GM23338 (cell line): ENCODE measurements at regions not wholly inside any gene's neighbourhood (a gene's known extent, or its start where the extent isn't known, plus 50 kb on each side); places are given as distances from the start of the nearest gene placed in this dataset.

Experiments used
- ATAC-seq: fragments of 200-7000 bp; cut with Tn5 transposase; 3 replicates; pipeline ENCODE4 v1.9.1; 2020
- DNase-seq: peaks from one replicate; pipeline ENCODE4 v3.0.0-alpha.2; 2015; ENCODE audit warnings: low spot score
- H2AFZ ChIP-seq: fragments of 200-600 bp; sonication (generic); 2 replicates; pipeline ENCODE4 v1.8.0; 2016; ENCODE audit warnings: antibody characterized with exemption, mild to moderate bottlenecking, moderate library complexity
- H3F3A ChIP-seq: fragments of 200-600 bp; sonication (generic); replicated peaks from 2 replicates; pipeline ENCODE4 v1.8.0; 2017; ENCODE audit warnings: antibody characterized with exemption, mixed run types, low read depth
- H3K27ac ChIP-seq: fragments of 200-600 bp; sonication (generic); 2 replicates; pipeline ENCODE4 v1.6.1; 2016; ENCODE audit warnings: low read depth
- H3K27me3 ChIP-seq: fragments of 200-600 bp; sonication (generic); 2 replicates; pipeline ENCODE4 v1.8.0; 2016; ENCODE audit warnings: mild to moderate bottlenecking, mixed run types, moderate library complexity; ENCODE audit not compliant: insufficient read depth
- H3K36me3 ChIP-seq: fragments of 200-600 bp; sonication (generic); 2 replicates; pipeline ENCODE4 v1.8.0; 2016; ENCODE audit warnings: mild to moderate bottlenecking; ENCODE audit not compliant: insufficient read depth
- H3K4me1 ChIP-seq: fragments of 200-600 bp; sonication (generic); 2 replicates; pipeline ENCODE4 v1.8.0; 2016; ENCODE audit warnings: mild to moderate bottlenecking, moderate library complexity; ENCODE audit not compliant: insufficient read depth
- H3K4me2 ChIP-seq: fragments of 200-600 bp; sonication (generic); 2 replicates; pipeline ENCODE4 v1.7.1; 2017; ENCODE audit warnings: mixed run types
- H3K4me3 ChIP-seq: fragments of 200-600 bp; sonication (generic); 2 replicates; pipeline ENCODE4 v1.6.1; 2016; ENCODE audit warnings: mixed run types
- H3K79me2 ChIP-seq: fragments of 200-600 bp; sonication (generic); replicated peaks from 2 replicates; pipeline ENCODE4 v1.8.0; 2017; ENCODE audit warnings: mild to moderate bottlenecking; ENCODE audit not compliant: insufficient read depth
- H3K9me2 ChIP-seq: fragments of 200-600 bp; sonication (generic); 2 replicates; pipeline ENCODE4 v1.8.0; 2017; ENCODE audit not compliant: insufficient read depth
- H4K20me1 ChIP-seq: fragments of 200-600 bp; sonication (generic); replicated peaks from 2 replicates; pipeline ENCODE4 v1.8.0; 2017; ENCODE audit warnings: mild to moderate bottlenecking; ENCODE audit not compliant: insufficient read depth
- H3K27ac Mint-ChIP-seq: 2 replicates; pipeline ENCODE4 v1.8.0; 2020; ENCODE audit warnings: inconsistent platforms, mild to moderate bottlenecking, moderate library complexity, mixed read lengths
- H3K27me3 Mint-ChIP-seq: 3 replicates; pipeline ENCODE4 v1.8.0; 2022; ENCODE audit warnings: low read depth, mild to moderate bottlenecking, moderate library complexity, mixed read lengths, inconsistent platforms; ENCODE audit not compliant: insufficient read depth, poor library complexity
- H3K36me3 Mint-ChIP-seq: 3 replicates; pipeline ENCODE4 v1.8.0; 2021; ENCODE audit warnings: low read depth, mild to moderate bottlenecking, inconsistent platforms, moderate library complexity, mixed read lengths
- H3K4me1 Mint-ChIP-seq: 3 replicates; pipeline ENCODE4 v1.8.0; 2020; ENCODE audit warnings: mild to moderate bottlenecking, inconsistent platforms, mixed read lengths
- H3K4me3 Mint-ChIP-seq: 3 replicates; pipeline ENCODE4 v1.8.0; 2021; ENCODE audit warnings: moderate library complexity, mild to moderate bottlenecking, inconsistent platforms, mixed read lengths
- H3K9me3 Mint-ChIP-seq: 3 replicates; pipeline ENCODE4 v1.8.0; 2020; ENCODE audit warnings: moderate library complexity, mild to moderate bottlenecking, inconsistent platforms, mixed read lengths
- EZH2phosphoT487 ChIP-seq: fragments of 200-600 bp; sonication (generic); IDR thresholded peaks from one replicate; pipeline ENCODE4 v1.8.1; 2018; ENCODE audit warnings: antibody characterized with exemption; ENCODE audit not compliant: unreplicated experiment
- NANOG ChIP-seq: IDR thresholded peaks from 2 replicates; pipeline ENCODE4 v1.6.1; 2016; ENCODE audit warnings: antibody characterized with exemption, borderline replicate concordance
- ZNF114 ChIP-seq: fragments of 250-450 bp; sonication (Bioruptor Pico); IDR thresholded peaks from 2 replicates; pipeline ENCODE4 v1.5.0; 2020; ENCODE audit warnings: mild to moderate bottlenecking, moderate library complexity
- TF ChIP-seq, protein P1 (sequence below): fragments of 250-450 bp; sonication (Bioruptor Pico); IDR thresholded peaks from 2 replicates; pipeline ENCODE4 v1.5.0; 2020; ENCODE audit warnings: mild to moderate bottlenecking, moderate library complexity
- TF ChIP-seq, protein P2 (sequence below): IDR thresholded peaks from 2 replicates; pipeline ENCODE4 v1.6.1; 2016; ENCODE audit warnings: antibody characterized with exemption
- TF ChIP-seq, protein P3 (sequence below), 2 experiments: fragments of 200-600 bp in 1 of 2; sonication (generic) in 1 of 2; conservative IDR thresholded peaks; 2 replicates each; pipeline versions ENCODE4 v1.5.1 to v1.6.1; 2016 to 2017; ENCODE audit warnings: antibody characterized with exemption in 2 of 2, low read depth in 2 of 2, mild to moderate bottlenecking in 2 of 2, moderate library complexity in 1 of 2

DNA sequence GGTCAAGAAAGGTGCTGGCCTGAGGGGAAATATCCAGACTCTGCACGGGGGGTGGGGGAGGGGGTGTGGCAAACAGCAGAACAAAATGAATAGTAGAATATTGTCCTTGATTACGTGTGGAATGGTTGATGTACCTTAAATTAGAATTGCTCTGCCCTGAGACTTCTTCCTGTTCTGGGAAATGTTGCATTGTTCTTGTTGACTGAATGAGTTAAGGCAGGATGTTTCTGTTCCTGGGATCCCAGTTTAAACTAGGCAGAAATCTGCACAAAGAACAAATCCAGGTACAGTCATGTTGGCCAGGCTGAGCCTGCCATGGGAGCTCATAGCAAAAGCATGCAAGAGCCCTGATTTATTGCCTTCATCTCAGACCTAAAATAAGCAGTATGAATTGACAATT is 558.7 kb upstream of the VSTM2A start (continued):
- TF ChIP-seq, protein P1, sequence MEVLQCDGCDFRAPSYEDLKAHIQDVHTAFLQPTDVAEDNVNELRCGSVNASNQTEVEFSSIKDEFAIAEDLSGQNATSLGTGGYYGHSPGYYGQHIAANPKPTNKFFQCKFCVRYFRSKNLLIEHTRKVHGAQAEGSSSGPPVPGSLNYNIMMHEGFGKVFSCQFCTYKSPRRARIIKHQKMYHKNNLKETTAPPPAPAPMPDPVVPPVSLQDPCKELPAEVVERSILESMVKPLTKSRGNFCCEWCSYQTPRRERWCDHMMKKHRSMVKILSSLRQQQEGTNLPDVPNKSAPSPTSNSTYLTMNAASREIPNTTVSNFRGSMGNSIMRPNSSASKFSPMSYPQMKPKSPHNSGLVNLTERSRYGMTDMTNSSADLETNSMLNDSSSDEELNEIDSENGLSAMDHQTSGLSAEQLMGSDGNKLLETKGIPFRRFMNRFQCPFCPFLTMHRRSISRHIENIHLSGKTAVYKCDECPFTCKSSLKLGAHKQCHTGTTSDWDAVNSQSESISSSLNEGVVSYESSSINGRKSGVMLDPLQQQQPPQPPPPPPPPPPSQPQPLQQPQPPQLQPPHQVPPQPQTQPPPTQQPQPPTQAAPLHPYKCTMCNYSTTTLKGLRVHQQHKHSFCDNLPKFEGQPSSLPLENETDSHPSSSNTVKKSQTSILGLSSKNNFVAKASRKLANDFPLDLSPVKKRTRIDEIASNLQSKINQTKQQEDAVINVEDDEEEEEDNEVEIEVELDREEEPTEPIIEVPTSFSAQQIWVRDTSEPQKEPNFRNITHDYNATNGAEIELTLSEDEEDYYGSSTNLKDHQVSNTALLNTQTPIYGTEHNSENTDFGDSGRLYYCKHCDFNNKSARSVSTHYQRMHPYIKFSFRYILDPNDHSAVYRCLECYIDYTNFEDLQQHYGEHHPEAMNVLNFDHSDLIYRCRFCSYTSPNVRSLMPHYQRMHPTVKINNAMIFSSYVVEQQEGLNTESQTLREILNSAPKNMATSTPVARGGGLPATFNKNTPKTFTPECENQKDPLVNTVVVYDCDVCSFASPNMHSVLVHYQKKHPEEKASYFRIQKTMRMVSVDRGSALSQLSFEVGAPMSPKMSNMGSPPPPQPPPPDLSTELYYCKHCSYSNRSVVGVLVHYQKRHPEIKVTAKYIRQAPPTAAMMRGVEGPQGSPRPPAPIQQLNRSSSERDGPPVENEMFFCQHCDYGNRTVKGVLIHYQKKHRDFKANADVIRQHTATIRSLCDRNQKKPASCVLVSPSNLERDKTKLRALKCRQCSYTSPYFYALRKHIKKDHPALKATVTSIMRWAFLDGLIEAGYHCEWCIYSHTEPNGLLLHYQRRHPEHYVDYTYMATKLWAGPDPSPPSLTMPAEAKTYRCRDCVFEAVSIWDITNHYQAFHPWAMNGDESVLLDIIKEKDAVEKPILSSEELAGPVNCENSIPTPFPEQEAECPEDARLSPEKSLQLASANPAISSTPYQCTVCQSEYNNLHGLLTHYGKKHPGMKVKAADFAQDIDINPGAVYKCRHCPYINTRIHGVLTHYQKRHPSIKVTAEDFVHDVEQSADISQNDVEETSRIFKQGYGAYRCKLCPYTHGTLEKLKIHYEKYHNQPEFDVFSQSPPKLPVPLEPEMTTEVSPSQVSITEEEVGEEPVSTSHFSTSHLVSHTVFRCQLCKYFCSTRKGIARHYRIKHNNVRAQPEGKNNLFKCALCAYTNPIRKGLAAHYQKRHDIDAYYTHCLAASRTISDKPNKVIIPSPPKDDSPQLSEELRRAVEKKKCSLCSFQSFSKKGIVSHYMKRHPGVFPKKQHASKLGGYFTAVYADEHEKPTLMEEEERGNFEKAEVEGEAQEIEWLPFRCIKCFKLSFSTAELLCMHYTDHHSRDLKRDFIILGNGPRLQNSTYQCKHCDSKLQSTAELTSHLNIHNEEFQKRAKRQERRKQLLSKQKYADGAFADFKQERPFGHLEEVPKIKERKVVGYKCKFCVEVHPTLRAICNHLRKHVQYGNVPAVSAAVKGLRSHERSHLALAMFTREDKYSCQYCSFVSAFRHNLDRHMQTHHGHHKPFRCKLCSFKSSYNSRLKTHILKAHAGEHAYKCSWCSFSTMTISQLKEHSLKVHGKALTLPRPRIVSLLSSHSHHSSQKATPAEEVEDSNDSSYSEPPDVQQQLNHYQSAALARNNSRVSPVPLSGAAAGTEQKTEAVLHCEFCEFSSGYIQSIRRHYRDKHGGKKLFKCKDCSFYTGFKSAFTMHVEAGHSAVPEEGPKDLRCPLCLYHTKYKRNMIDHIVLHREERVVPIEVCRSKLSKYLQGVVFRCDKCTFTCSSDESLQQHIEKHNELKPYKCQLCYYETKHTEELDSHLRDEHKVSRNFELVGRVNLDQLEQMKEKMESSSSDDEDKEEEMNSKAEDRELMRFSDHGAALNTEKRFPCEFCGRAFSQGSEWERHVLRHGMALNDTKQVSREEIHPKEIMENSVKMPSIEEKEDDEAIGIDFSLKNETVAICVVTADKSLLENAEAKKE (CRISPR knock-in tag): no peak

DNA sequence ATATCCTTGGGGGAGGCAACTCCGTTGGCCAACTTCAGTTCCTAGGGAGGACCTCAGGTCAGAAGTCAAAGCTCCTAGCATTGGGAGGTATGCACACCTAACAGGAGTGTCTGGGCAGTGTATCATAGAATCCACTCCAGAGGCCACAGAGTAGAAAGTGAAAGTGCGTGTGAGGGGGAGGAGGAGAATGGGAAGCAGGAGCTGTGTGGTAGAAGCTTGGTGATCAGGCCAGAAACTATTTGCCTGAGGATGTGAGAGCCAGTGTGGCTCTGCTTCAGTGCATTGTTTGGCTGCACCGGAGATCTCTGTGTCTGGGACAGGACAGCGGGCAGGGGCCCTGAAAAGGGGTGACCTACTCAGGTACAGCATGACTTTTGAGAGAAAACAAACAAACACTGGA is 557.4 kb upstream of the VSTM2A start:
- Mint-ChIP-seq H3K4me3 (no peak overlapping the region), H3K27ac (no peak overlapping the region), H3K36me3 (no peaks in the 10 kb centered on the region), H3K4me1 (peaks cover 3% of the 10 kb centered on the region; the same call in 2 of the 3 replicates), H3K9me3 (no peaks in the 10 kb centered on the region), H3K27me3 (no peaks in the 10 kb centered on the region)
- H3K79me2 ChIP-seq: no peaks in the 10 kb centered on the region
- no peaks in the 10 kb centered on the region for H3K27me3 ChIP-seq
- DNase-seq: no peak
- H3K4me1 ChIP-seq: no peaks in the 10 kb centered on the region
- no peak overlapping the region for H3K4me2 ChIP-seq
- no peak overlapping the region for H3K4me3 ChIP-seq
- no peaks in the 10 kb centered on the region for H4K20me1 ChIP-seq
- no peaks in the 10 kb centered on the region for H3F3A ChIP-seq
- no peak overlapping the region for H3K27ac ChIP-seq
- no peaks in the 10 kb centered on the region; the same call in 1 of the 2 replicates for H3K36me3 ChIP-seq
- no peak overlapping the region for H2AFZ ChIP-seq
- no peak for ATAC-seq
- H3K9me2 ChIP-seq: peaks cover 8% of the 10 kb centered on the region; the same call in 1 of the 2 replicates
- no peak for TF ChIP-seq NANOG
- TF ChIP-seq, protein P2, sequence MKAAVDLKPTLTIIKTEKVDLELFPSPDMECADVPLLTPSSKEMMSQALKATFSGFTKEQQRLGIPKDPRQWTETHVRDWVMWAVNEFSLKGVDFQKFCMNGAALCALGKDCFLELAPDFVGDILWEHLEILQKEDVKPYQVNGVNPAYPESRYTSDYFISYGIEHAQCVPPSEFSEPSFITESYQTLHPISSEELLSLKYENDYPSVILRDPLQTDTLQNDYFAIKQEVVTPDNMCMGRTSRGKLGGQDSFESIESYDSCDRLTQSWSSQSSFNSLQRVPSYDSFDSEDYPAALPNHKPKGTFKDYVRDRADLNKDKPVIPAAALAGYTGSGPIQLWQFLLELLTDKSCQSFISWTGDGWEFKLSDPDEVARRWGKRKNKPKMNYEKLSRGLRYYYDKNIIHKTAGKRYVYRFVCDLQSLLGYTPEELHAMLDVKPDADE: no peak
- TF ChIP-seq, protein P3, sequence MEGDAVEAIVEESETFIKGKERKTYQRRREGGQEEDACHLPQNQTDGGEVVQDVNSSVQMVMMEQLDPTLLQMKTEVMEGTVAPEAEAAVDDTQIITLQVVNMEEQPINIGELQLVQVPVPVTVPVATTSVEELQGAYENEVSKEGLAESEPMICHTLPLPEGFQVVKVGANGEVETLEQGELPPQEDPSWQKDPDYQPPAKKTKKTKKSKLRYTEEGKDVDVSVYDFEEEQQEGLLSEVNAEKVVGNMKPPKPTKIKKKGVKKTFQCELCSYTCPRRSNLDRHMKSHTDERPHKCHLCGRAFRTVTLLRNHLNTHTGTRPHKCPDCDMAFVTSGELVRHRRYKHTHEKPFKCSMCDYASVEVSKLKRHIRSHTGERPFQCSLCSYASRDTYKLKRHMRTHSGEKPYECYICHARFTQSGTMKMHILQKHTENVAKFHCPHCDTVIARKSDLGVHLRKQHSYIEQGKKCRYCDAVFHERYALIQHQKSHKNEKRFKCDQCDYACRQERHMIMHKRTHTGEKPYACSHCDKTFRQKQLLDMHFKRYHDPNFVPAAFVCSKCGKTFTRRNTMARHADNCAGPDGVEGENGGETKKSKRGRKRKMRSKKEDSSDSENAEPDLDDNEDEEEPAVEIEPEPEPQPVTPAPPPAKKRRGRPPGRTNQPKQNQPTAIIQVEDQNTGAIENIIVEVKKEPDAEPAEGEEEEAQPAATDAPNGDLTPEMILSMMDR (conservative IDR thresholded peaks at IDR 0.05; ENCODE audit: low read depth in 2 of 2): no peak
- TF ChIP-seq, protein P1 (CRISPR knock-in tag): no peak
- TF ChIP-seq ZNF114 (CRISPR knock-in tag): no peak
- TF ChIP-seq EZH2phosphoT487: no peak
